ENCODE measurements at regions not wholly inside any gene's neighbourhood (a gene's known extent, or its start where the extent isn't known, plus 50 kb on each side); places are given as distances from the start of the nearest gene placed in this dataset.

- Histone ChIP-seq H3K9ac (ENCODE audit: low read depth, low read length) (no peak overlapping the region), H3K56ac (ENCODE audit: extremely low read depth, insufficient read depth, low read length) (no peak overlapping the region), H4K20me1 (ENCODE audit: insufficient read depth, low read length) (no peaks in the 10 kb centered on the region), H3K79me1 (ENCODE audit: low read depth in 1 of 2, low read length in 2 of 2) (no peaks in the 10 kb centered on the region), H3K14ac (replicated peaks; ENCODE audit: low read depth, low read length) (no peak overlapping the region), H2AK5ac (ENCODE audit: low read depth, low read length) (no peak overlapping the region), H3K36me3 (ENCODE audit: control insufficient read depth, insufficient read depth, low read length) (no peaks in the 10 kb centered on the region), H2BK120ac (ENCODE audit: low read depth, low read length) (no peak overlapping the region), H4K91ac (ENCODE audit: insufficient read depth, low read depth, low read length) (no peak overlapping the region), H3K4me3 (ENCODE audit: insufficient read depth, low read depth, low read length) (no peak overlapping the region), H2AFZ (replicated peaks; ENCODE audit: low read length, poor library complexity) (no peak overlapping the region), H3K9me3 (ENCODE audit: control insufficient read depth, insufficient read depth, low read length) (no peaks in the 10 kb centered on the region), H3K27me3 (ENCODE audit: control insufficient read depth, insufficient read depth, low read length) (no peaks in the 10 kb centered on the region; the same call in 1 of the 2 replicates), H3K4me1 (ENCODE audit: control insufficient read depth, insufficient read depth, low read length) (peaks cover 2% of the 10 kb centered on the region; the same call in 1 of the 2 replicates), H2BK15ac (ENCODE audit: low read depth, low read length) (no peak overlapping the region), H2BK5ac (ENCODE audit: low read depth, low read length, poor library complexity, severe bottlenecking) (no peak overlapping the region), H3K4ac (ENCODE audit: low read depth, low read length) (no peak overlapping the region), H3K9me1 (ENCODE audit: insufficient read depth, low read length) (peaks cover 4% of the 10 kb centered on the region; the same call in 1 of the 2 replicates), H2BK20ac (ENCODE audit: low read depth, low read length) (no peak overlapping the region), H4K5ac (ENCODE audit: low read depth, low read length) (no peak overlapping the region), H3K18ac (ENCODE audit: low read depth, low read length) (no peak overlapping the region), H3K4me2 (ENCODE audit: low read depth, low read length) (no peak overlapping the region), H3K23ac (ENCODE audit: low read depth, low read length) (no peak overlapping the region), H3K27ac (ENCODE audit: insufficient read depth, low read length) (no peak overlapping the region), H2AK9ac (replicated peaks; ENCODE audit: low read depth, low read length, poor library complexity) (no peak overlapping the region), H4K8ac (ENCODE audit: low read depth in 2 of 2, low read length in 2 of 2) (no peak overlapping the region)
- ATAC-seq (ENCODE audit: low read depth) (no peak), DNase-seq (no peak)
- dilution Hi-C loops (cut with HindIII; ENCODE audit: low sequenced_read_pairs, unreplicated experiment) (no loop called here), intact Hi-C loops (cut with micrococcal nuclease) (no loop called here), in situ Hi-C loops (cut with MboI; ENCODE audit: low sequenced_read_pairs) (no loop called here)
- ChIA-PET POLR2A (ENCODE audit: unreplicated experiment) (no interaction called here), CTCF (no interaction called here)
- no CpG with 5 or more reads among the region's 4 CpGs for WGBS, 2 experiments (ENCODE audit: extremely low coverage in 2 of 2, insufficient read length in 1 of 2)
- TF ChIP-seq RAD21 (IDR thresholded peaks at IDR 0.05; ENCODE audit: low read length) (no peak), CHD1 (IDR thresholded peaks at IDR 0.05; ENCODE audit: low read depth, low read length) (no peak), RFX5 (IDR thresholded peaks at IDR 0.05; ENCODE audit: low read depth, low read length) (no peak), SMC3 (IDR thresholded peaks at IDR 0.05; ENCODE audit: low read depth, low read length) (no peak), NFE2L2 (IDR thresholded peaks at IDR 0.05; ENCODE audit: low read depth, low read length) (no peak), FOS (IDR thresholded peaks at IDR 0.05; ENCODE audit: low read depth, low read length) (no peak), CEBPB (IDR thresholded peaks at IDR 0.05; ENCODE audit: low read depth, low read length) (no peak), MAFK (IDR thresholded peaks at IDR 0.05; ENCODE audit: low read depth, low read length) (no peak)
- BruUV-seq (replicated peaks): no TSS peak
Measured at GRCh38 chr6:165798991-165799390, 135.9 kb upstream of the PDE10A start.
